Caco-2 (cell line): ENCODE measurements at regions not wholly inside any gene's neighbourhood (a gene's known extent, or its start where the extent isn't known, plus 50 kb on each side); places are given as distances from the start of the nearest gene placed in this dataset.

Source experiments
- BruUV-seq: library from RNA; stranded (reverse); fragments of 400-500 nt; replicated peaks from 2 replicates; lab custom pipeline; 2021; lab: Mats Ljungman, UMichigan
- CTCF ChIA-PET: fragments of 300-600 bp; sonication (Branson Sonifier 250); formaldehyde crosslinking; loops from one replicate; lab custom pipeline; 2022; ENCODE audit warnings: antibody characterized with exemption; lab: Charles Lee
- POLR2A ChIA-PET: fragments of 300-600 bp; sonication (Branson Sonifier 250); formaldehyde crosslinking; loops from one replicate; lab custom pipeline; 2022; ENCODE audit warnings: antibody characterized with exemption; lab: Charles Lee
- DNase-seq, 2 experiments: peaks; one replicate each; pipeline versions ENCODE4 v3.0.0 to v3.0.0-alpha.2; 2020 to 2022
- H3K27me3 ChIP-seq: replicated peaks from 2 replicates; pipeline ENCODE4 v1.6.0; 2011; ENCODE audit warnings: low read length; ENCODE audit not compliant: control insufficient read depth, insufficient read depth
- H3K36me3 ChIP-seq: 2 replicates; pipeline ENCODE4 v1.5.1; 2011; ENCODE audit warnings: low read length; ENCODE audit not compliant: control insufficient read depth, insufficient read depth
- H3K4me1 ChIP-seq: fragments of 250-450 bp; sonication (Bioruptor Pico); 2 replicates; pipeline ENCODE4 v1.5.1; 2020; ENCODE audit warnings: mild to moderate bottlenecking
- H3K4me3 ChIP-seq: 2 replicates; pipeline ENCODE4 v1.5.1; 2011; ENCODE audit warnings: low read depth, mild to moderate bottlenecking, control low read depth, low read length
- H3K9me3 ChIP-seq: fragments of 250-450 bp; sonication (Bioruptor Pico); 2 replicates; pipeline ENCODE4 v1.5.1; 2020; ENCODE audit warnings: mild to moderate bottlenecking, moderate library complexity
- H3K27ac Mint-ChIP-seq: one replicate; pipeline ENCODE4 v1.8.0; 2022; ENCODE audit warnings: mixed read lengths; ENCODE audit not compliant: unreplicated experiment
- H3K27me3 Mint-ChIP-seq: one replicate; pipeline ENCODE4 v1.8.0; 2022; ENCODE audit warnings: mixed read lengths; ENCODE audit not compliant: insufficient read depth, unreplicated experiment
- H3K36me3 Mint-ChIP-seq: one replicate; pipeline ENCODE4 v1.8.0; 2022; ENCODE audit warnings: mild to moderate bottlenecking, mixed read lengths; ENCODE audit not compliant: insufficient read depth, unreplicated experiment
- H3K4me1 Mint-ChIP-seq: one replicate; pipeline ENCODE4 v1.8.0; 2022; ENCODE audit warnings: low read depth, mixed read lengths; ENCODE audit not compliant: unreplicated experiment
- H3K4me3 Mint-ChIP-seq: one replicate; pipeline ENCODE4 v1.8.0; 2022; ENCODE audit warnings: mild to moderate bottlenecking, moderate library complexity, mixed read lengths; ENCODE audit not compliant: unreplicated experiment
- H3K9me3 Mint-ChIP-seq: one replicate; pipeline ENCODE4 v1.8.0; 2022; ENCODE audit warnings: mixed read lengths; ENCODE audit not compliant: unreplicated experiment
- CTCF ChIP-seq, 2 experiments: fragments of 200-600 bp in 1 of 2; IDR thresholded peaks; 1 replicate in 1 of 2; 2 replicates in 1 of 2; pipeline versions ENCODE4 v1.5.1 to v1.8.0; 2011 to 2022; ENCODE audit warnings: antibody characterized with exemption in 1 of 2, control low read depth in 1 of 2, inconsistent platforms in 1 of 2, low read depth in 1 of 2, low read length in 1 of 2, mild to moderate bottlenecking in 1 of 2, moderate library complexity in 1 of 2; ENCODE audit not compliant: insufficient read depth in 1 of 2, severe bottlenecking in 1 of 2, unreplicated experiment in 1 of 2
- intact Hi-C: fragments of 100-400 bp; cut with micrococcal nuclease; formaldehyde crosslinking; loops from one replicate; pipeline ENCODE4 v1.10.0; 2022; ENCODE audit not compliant: unreplicated experiment

DNA sequence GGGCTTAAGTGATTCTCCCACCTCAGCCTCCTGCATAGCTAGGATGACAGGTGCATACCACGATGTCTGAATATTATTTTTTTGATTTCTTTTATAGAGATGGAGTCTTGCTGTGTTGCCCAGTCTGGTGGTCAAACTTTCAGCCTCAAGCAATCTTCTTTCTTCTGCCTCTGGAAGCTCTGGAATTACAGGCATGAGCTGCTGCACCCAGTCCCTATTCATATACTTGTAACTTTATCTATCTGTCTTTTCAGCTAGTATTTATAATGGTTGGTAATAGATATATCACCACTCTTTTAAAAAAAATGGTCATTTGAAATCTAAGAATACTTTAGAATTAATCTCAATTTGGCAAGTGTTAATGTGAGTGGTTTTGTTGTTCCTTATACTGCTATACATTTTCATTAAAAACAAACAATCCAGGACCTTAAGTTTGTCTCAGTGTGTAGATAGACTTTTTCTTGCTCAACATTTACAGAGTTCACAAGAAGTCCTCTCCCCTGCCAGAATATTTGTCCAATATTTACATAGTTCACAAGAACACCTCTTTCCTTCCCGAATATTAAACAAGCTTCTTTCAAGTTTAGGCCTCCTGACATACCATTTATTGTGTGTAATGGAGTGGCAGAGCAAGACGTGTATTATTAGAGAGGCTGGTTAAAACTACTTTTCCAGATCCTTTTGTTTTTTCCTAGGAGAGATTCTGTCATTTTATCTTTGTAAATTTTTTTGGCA lies 1197.4 kb upstream of the ADGRL3 start:
- POLR2A ChIA-PET, result no interaction called here
- Histone ChIP-seq H3K27me3 (no peaks in the 10 kb centered on the region), H3K9me3 (no peaks in the 10 kb centered on the region), H3K4me1 (no peaks in the 10 kb centered on the region), H3K4me3 (no peak overlapping the region), H3K36me3 (no peaks in the 10 kb centered on the region)
- CTCF ChIA-PET, result no interaction called here
- no peaks in the 10 kb centered on the region for H3K9me3 Mint-ChIP-seq
- H3K36me3 Mint-ChIP-seq, result no peaks in the 10 kb centered on the region
- no peak overlapping the region for H3K4me3 Mint-ChIP-seq
- no peaks in the 10 kb centered on the region for H3K27me3 Mint-ChIP-seq
- no peak for TF ChIP-seq CTCF (IDR thresholded peaks at IDR 0.05; ENCODE audit: insufficient read depth in 1 of 2, low read depth in 1 of 2, low read length in 1 of 2, severe bottlenecking in 1 of 2, unreplicated experiment in 1 of 2)
- DNase-seq, result no peak
- no TSS peak for BruUV-seq
- no peaks in the 10 kb centered on the region for H3K4me1 Mint-ChIP-seq
- H3K27ac Mint-ChIP-seq, result no peak overlapping the region
- intact Hi-C loops, result no loop called here

GRCh38 chr4:60013464-60014184 lies 1186.5 kb upstream of the ADGRL3 start:
- BruUV-seq, result no TSS peak

DNA sequence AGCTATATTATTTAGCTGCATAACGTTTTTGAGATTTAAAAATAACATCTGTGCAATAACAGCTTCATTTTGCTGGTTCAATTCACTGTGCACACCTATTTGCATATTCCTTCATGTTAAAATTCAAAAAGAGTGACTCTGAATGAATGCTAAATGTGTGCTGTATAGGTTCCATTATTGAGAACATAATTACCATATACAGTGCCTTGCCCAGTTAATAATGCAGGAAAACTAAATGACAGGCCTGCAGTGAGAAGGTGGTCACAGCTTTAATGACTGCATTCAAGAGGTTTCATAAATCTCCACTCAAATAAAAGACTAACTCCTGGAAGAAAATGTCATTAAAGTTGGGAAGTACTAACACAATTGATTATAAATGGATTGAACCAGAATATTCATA lies 1183.2 kb upstream of the ADGRL3 start:
- Mint-ChIP-seq H3K27ac (no peak overlapping the region), H3K9me3 (no peaks in the 10 kb centered on the region), H3K36me3 (no peaks in the 10 kb centered on the region), H3K4me3 (no peak overlapping the region), H3K4me1 (no peaks in the 10 kb centered on the region), H3K27me3 (no peaks in the 10 kb centered on the region)
- Histone ChIP-seq H3K9me3 (no peaks in the 10 kb centered on the region), H3K4me1 (no peaks in the 10 kb centered on the region), H3K27me3 (no peaks in the 10 kb centered on the region), H3K4me3 (no peak overlapping the region), H3K36me3 (no peaks in the 10 kb centered on the region)
- ChIA-PET CTCF (no interaction called here), POLR2A (no interaction called here)
- no peak for TF ChIP-seq CTCF (IDR thresholded peaks at IDR 0.05; ENCODE audit: insufficient read depth in 1 of 2, low read depth in 1 of 2, low read length in 1 of 2, severe bottlenecking in 1 of 2, unreplicated experiment in 1 of 2)
- no TSS peak for BruUV-seq
- intact Hi-C loops, result no loop called here
- no peak for DNase-seq

More at GRCh38 chr4:60013464-60014184, 1186.5 kb upstream of the ADGRL3 start:
- Mint-ChIP-seq H3K4me3 (no peak overlapping the region), H3K27me3 (no peaks in the 10 kb centered on the region), H3K4me1 (no peaks in the 10 kb centered on the region), H3K36me3 (no peaks in the 10 kb centered on the region), H3K27ac (no peak overlapping the region), H3K9me3 (no peaks in the 10 kb centered on the region)
- Histone ChIP-seq H3K27me3 (no peaks in the 10 kb centered on the region), H3K36me3 (no peaks in the 10 kb centered on the region), H3K9me3 (no peaks in the 10 kb centered on the region), H3K4me3 (no peak overlapping the region), H3K4me1 (no peaks in the 10 kb centered on the region)
- intact Hi-C loops, result no loop called here
- ChIA-PET CTCF (no interaction called here), POLR2A (no interaction called here)
- TF ChIP-seq CTCF (IDR thresholded peaks at IDR 0.05; ENCODE audit: insufficient read depth in 1 of 2, low read depth in 1 of 2, low read length in 1 of 2, severe bottlenecking in 1 of 2, unreplicated experiment in 1 of 2), result no peak
- no peak for DNase-seq
